Muscle layer of duodenum (tissue), 2 donors: ENCODE measurements at regions not wholly inside any gene's neighbourhood (a gene's known extent, or its start where the extent isn't known, plus 50 kb on each side); places are given as distances from the start of the nearest gene placed in this dataset.

Source experiments
- H3K27ac ChIP-seq: one replicate; pipeline ENCODE4 v1.7.0; 2013; ENCODE audit warnings: mild to moderate bottlenecking, low read length
- H3K27me3 ChIP-seq: one replicate; pipeline ENCODE4 v1.7.0; 2013; ENCODE audit warnings: low read depth, mild to moderate bottlenecking, control low read depth, low read length
- H3K36me3 ChIP-seq, 2 donors: one replicate each; pipeline ENCODE4 v1.7.0; 2013; ENCODE audit warnings: low read length in 2 of 2, control low read depth in 1 of 2, mild to moderate bottlenecking in 1 of 2; ENCODE audit not compliant: insufficient read depth in 2 of 2, control insufficient read depth in 1 of 2
- H3K4me1 ChIP-seq, 2 donors: one replicate each; pipeline ENCODE4 v1.7.0; 2013; ENCODE audit warnings: low read length in 2 of 2, mild to moderate bottlenecking in 2 of 2, control low read depth in 1 of 2, moderate library complexity in 1 of 2; ENCODE audit not compliant: insufficient read depth in 2 of 2, control insufficient read depth in 1 of 2
- H3K4me3 ChIP-seq, 2 donors: one replicate each; pipeline ENCODE4 v1.7.0; 2013; ENCODE audit warnings: low read length in 2 of 2, low read depth in 1 of 2, mild to moderate bottlenecking in 1 of 2
- H3K9me3 ChIP-seq, 2 donors: one replicate each; pipeline ENCODE4 v1.7.0; 2013; ENCODE audit warnings: low read length in 2 of 2, control low read depth in 1 of 2, mild to moderate bottlenecking in 1 of 2; ENCODE audit not compliant: control insufficient read depth in 1 of 2
- donor health status: healthy.

DNA sequence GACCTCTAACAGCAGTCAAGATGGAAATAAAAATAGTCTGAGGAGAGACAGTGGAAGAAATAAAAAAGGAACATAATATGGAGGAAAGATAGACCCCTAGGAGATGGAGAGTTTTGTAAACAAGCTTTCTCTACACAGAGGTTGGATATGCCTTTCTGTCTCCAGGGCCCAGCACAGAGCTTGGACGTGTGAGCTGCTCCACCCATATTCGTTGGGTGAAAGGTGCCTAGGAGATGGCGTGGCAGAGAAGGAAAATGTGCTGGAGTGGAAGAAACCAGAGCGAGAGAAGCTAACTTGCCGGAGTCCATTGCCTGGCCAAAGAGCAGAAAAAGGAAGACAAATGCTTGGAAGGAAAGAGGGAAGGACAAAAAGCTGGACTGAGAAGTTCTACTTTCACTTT, 78.3 kb upstream of the LMO4 start:
- Histone ChIP-seq H3K27me3 (no peaks in the 10 kb centered on the region), H3K4me1 (no peaks in the 10 kb centered on the region), H3K4me3 (no peak overlapping the region), H3K9me3 (no peaks in the 10 kb centered on the region), H3K27ac (no peak overlapping the region), H3K36me3 (no peaks in the 10 kb centered on the region)

GRCh38 chr1:87252406-87252805, 76.3 kb upstream of the LMO4 start:
- H3K4me1 ChIP-seq = no peaks in the 10 kb centered on the region
- no peak overlapping the region for H3K27ac ChIP-seq
- no peak overlapping the region for H3K4me3 ChIP-seq
- H3K9me3 ChIP-seq = no peaks in the 10 kb centered on the region
- no peaks in the 10 kb centered on the region for H3K36me3 ChIP-seq
- H3K27me3 ChIP-seq = no peaks in the 10 kb centered on the region

- no peaks in the 10 kb centered on the region for H3K4me1 ChIP-seq
- H3K27ac ChIP-seq = no peak overlapping the region
- no peak overlapping the region for H3K4me3 ChIP-seq
- H3K27me3 ChIP-seq = no peaks in the 10 kb centered on the region
- H3K36me3 ChIP-seq = no peaks in the 10 kb centered on the region
- no peaks in the 10 kb centered on the region for H3K9me3 ChIP-seq
Observed at GRCh38 chr1:87262688-87263087, 66.0 kb upstream of the LMO4 start.

DNA sequence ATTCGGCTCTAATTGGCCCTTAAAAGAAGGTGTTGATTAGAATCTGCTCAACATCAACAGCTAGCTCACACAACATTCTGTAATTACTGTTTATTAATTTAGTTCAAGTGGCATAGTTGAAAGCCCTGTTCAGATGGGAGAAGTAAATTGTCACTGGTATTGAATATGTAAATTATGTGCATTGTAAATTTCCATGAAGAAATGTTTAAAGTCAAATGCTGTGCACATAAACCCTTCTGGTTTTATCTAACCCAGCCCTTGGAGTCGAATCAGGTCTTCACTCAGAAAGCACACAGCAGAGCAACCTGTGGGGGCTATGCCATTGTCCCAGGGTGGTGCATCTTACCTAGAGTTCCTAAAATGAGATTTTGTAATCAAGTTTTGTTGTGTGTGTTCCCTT, 65.4 kb upstream of the LMO4 start:
- Histone ChIP-seq H3K4me3 (no peak overlapping the region), H3K4me1 (no peaks in the 10 kb centered on the region), H3K27me3 (no peaks in the 10 kb centered on the region), H3K36me3 (no peaks in the 10 kb centered on the region), H3K27ac (no peak overlapping the region), H3K9me3 (no peaks in the 10 kb centered on the region)

- Histone ChIP-seq H3K4me1 (no peaks in the 10 kb centered on the region), H3K27ac (no peak overlapping the region), H3K27me3 (no peaks in the 10 kb centered on the region)
Observed at GRCh38 chr1:87263785-87264184, 64.9 kb upstream of the LMO4 start.

DNA sequence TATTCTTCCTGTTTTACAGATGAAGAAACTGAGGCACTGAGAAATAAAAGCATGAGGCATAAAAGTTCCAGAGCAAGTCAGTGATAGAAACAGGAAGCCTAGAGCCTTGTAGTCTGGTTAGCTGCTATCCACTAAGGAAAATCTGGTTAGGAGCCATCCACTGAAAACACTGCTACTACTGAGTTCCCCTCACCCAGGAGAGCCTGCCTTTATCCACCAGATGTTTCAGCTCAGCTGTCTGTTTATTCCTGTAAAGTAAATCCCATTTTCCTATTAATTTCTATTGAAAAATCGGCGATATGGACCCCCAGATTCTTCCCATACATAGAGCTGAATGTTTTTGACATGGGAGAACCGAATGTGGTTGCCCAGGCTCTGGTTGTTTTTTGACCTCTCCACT, 63.7 kb upstream of the LMO4 start:
- Histone ChIP-seq H3K4me3 (no peak overlapping the region), H3K36me3 (no peaks in the 10 kb centered on the region), H3K9me3 (no peaks in the 10 kb centered on the region), H3K4me1 (no peaks in the 10 kb centered on the region), H3K27ac (no peak overlapping the region), H3K27me3 (no peaks in the 10 kb centered on the region)

More at GRCh38 chr1:87263785-87264184, 64.9 kb upstream of the LMO4 start:
- no peak overlapping the region for H3K4me3 ChIP-seq
- H3K9me3 ChIP-seq = no peaks in the 10 kb centered on the region
- no peaks in the 10 kb centered on the region for H3K36me3 ChIP-seq

GRCh38 chr1:87265786-87266185, 62.9 kb upstream of the LMO4 start:
- H3K4me1 ChIP-seq = no peaks in the 10 kb centered on the region
- H3K9me3 ChIP-seq = no peaks in the 10 kb centered on the region
- H3K36me3 ChIP-seq = no peaks in the 10 kb centered on the region
- no peaks in the 10 kb centered on the region for H3K27me3 ChIP-seq
- H3K4me3 ChIP-seq = no peak overlapping the region
- H3K27ac ChIP-seq = no peak overlapping the region

DNA sequence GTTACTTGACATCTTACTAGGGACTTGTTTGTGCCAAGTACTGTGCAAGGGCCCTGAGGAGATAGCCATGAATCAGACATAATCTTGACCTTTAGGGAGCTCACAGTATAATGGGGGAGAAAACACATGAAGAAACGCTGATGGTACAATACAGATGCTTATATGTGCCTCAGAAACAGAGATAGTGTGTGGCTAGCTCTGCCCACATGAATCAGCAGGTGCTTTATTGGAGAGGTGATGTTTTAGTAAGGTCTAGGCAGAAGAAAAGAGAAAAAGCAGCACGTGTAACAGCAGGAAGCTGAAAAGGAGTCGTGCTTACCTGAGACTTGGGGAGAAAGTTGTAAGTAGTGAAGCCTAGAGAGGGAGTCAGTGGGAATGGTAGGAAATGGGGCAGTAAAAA, 60.6 kb upstream of the LMO4 start:
- no peaks in the 10 kb centered on the region for H3K27me3 ChIP-seq
- H3K27ac ChIP-seq = no peak overlapping the region
- no peak overlapping the region for H3K4me3 ChIP-seq
- H3K4me1 ChIP-seq = no peaks in the 10 kb centered on the region
- no peaks in the 10 kb centered on the region for H3K36me3 ChIP-seq
- no peaks in the 10 kb centered on the region for H3K9me3 ChIP-seq

DNA sequence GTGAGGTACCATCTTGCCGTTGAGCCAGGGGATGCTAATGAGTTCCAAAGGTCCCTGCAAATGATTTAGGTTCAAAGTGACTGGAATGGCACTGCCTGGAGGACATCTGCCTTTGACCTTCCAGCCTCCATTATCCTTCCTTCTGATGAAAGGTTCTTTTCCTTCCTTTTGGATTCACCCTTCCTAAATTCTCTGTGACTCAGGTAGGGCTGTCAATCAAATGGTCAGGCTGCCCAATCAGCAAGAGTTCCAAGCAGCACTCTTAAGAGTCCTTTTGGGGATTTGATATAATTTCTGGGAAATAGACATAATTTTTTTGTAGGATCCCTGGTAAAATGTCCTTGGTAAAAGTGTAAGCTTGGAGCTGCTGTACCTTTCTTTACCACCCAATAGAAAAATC, 58.8 kb upstream of the LMO4 start:
- Histone ChIP-seq H3K4me1 (no peaks in the 10 kb centered on the region), H3K27ac (no peak overlapping the region), H3K36me3 (no peaks in the 10 kb centered on the region), H3K4me3 (no peak overlapping the region), H3K27me3 (no peaks in the 10 kb centered on the region), H3K9me3 (no peaks in the 10 kb centered on the region)

- Histone ChIP-seq H3K4me1 (no peaks in the 10 kb centered on the region), H3K27ac (no peak overlapping the region), H3K4me3 (no peak overlapping the region), H3K27me3 (no peaks in the 10 kb centered on the region), H3K9me3 (no peaks in the 10 kb centered on the region), H3K36me3 (no peaks in the 10 kb centered on the region)
Observed at GRCh38 chr1:87273291-87273690, 55.4 kb upstream of the LMO4 start.

DNA sequence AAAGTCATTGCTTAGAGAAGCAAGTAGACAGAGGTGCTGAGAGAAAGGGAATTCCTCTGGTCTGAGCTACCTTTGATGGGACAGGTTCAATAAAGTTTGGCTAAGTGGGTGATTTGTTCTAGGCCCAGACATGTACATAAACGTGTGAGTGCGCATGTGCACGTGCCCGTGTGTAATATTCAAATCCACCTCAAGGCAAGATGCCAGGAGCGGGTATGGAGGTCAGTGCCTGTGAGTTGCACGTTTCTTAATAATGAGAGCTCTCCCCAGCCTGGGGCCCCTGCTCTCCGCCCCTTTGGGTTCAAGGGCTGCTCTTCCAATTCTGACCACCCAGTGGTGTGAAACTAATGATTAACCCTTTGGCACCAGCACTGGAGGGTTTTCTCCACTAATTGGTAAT, 53.8 kb upstream of the LMO4 start:
- Histone ChIP-seq H3K4me3 (no peak overlapping the region), H3K9me3 (no peaks in the 10 kb centered on the region), H3K27ac (no peak overlapping the region), H3K27me3 (no peaks in the 10 kb centered on the region), H3K4me1 (no peaks in the 10 kb centered on the region), H3K36me3 (no peaks in the 10 kb centered on the region)

DNA sequence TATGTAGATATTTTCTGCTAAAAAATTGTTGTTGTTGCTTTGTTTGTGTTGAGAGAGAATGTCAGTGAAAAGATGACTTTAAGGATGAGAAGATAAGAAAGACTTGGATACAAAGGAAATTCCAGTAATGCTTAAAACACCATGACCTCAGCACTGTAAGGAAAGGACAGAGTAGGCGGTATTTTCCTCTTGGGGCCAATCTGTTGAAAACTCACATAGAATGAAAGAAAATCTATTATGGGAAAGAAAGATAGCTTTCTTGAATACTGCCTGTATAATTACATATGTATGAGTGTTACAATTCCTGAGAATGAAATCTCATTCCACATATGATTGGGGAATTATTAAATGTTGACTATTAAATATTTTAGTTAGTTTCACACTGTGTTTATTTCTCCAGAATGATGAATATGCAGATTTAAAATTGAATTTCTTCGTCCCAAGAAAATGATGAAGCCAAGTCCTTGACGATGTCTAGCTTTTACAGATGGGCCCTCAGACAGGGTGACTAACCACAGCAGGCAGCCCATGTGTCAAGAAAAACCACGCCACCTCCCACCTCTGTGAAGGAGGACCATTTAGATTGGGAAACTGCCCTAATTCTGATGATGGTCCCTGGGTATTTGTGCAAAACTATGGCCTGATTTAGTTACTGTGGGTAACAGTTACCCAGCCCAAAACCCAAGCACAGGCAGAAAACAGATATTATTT, 49.7 kb upstream of the LMO4 start:
- H3K4me3 ChIP-seq = no peak overlapping the region

More for the DNA sequence above, 49.7 kb upstream of the LMO4 start:
- H3K4me1 ChIP-seq = no peaks in the 10 kb centered on the region
- H3K27me3 ChIP-seq = no peaks in the 10 kb centered on the region
- no peak overlapping the region for H3K27ac ChIP-seq
- H3K9me3 ChIP-seq = no peaks in the 10 kb centered on the region
- H3K36me3 ChIP-seq = no peaks in the 10 kb centered on the region
